Liver (tissue), 7 donors: ENCODE measurements at regions not wholly inside any gene's neighbourhood (a gene's known extent, or its start where the extent isn't known, plus 50 kb on each side); places are given as distances from the start of the nearest gene placed in this dataset.
"Not testable (repeated sequence)": the region's sequence is repeated elsewhere in the genome, so short reads cannot be mapped to it uniquely, and the experiment has no call there.

Experiments used
- DNase-seq: peaks from one replicate; pipeline ENCODE4 v3.0.0-alpha.2; 2017; ENCODE audit warnings: low spot score
- H3K27ac ChIP-seq, 2 donors: one replicate each; pipeline ENCODE4 v1.7.0; 2013; ENCODE audit warnings: inconsistent platforms in 2 of 2, low read length in 2 of 2, control low read depth in 1 of 2, low read depth in 1 of 2, mild to moderate bottlenecking in 1 of 2
- H3K27me3 ChIP-seq, 4 donors: one replicate each; pipeline versions ENCODE4 v1.6.1 to v1.7.0; 2013; ENCODE audit warnings: low read length in 3 of 4, inconsistent platforms in 1 of 4, mild to moderate bottlenecking in 1 of 4, moderate library complexity in 1 of 4; ENCODE audit not compliant: control insufficient read depth in 4 of 4, insufficient read depth in 4 of 4
- H3K36me3 ChIP-seq, 4 donors: one replicate each; pipeline versions ENCODE4 v1.6.1 to v1.7.0; 2013; ENCODE audit warnings: low read length in 3 of 4, mild to moderate bottlenecking in 3 of 4, low read depth in 1 of 4, moderate library complexity in 1 of 4; ENCODE audit not compliant: control insufficient read depth in 4 of 4, insufficient read depth in 3 of 4
- H3K4me1 ChIP-seq, 4 donors: one replicate each; pipeline versions ENCODE4 v1.6.1 to v1.7.0; 2013; ENCODE audit warnings: low read length in 3 of 4, mild to moderate bottlenecking in 3 of 4, moderate library complexity in 1 of 4; ENCODE audit not compliant: control insufficient read depth in 4 of 4, insufficient read depth in 4 of 4
- H3K4me3 ChIP-seq, 3 donors: one replicate each; pipeline versions ENCODE4 v1.6.1 to v1.7.0; 2013; ENCODE audit warnings: low read length in 3 of 3, control low read depth in 1 of 3, low read depth in 1 of 3, mild to moderate bottlenecking in 1 of 3
- H3K9ac ChIP-seq, 2 donors: one replicate each; pipeline ENCODE4 v1.7.0; 2013; ENCODE audit warnings: low read length in 2 of 2, mild to moderate bottlenecking in 2 of 2, moderate library complexity in 2 of 2, control low read depth in 1 of 2, low read depth in 1 of 2
- H3K9me3 ChIP-seq, 4 donors: one replicate each; pipeline versions ENCODE4 v1.6.1 to v1.7.0; 2013; ENCODE audit warnings: low read length in 3 of 4; ENCODE audit not compliant: control insufficient read depth in 4 of 4
- EGR1 ChIP-seq, 2 donors: IDR thresholded peaks; 2 replicates each; pipeline ENCODE4 v1.6.1; 2016 to 2018; ENCODE audit warnings: antibody characterized with exemption in 2 of 2, low read depth in 2 of 2
- FOXA1 ChIP-seq: IDR thresholded peaks from 2 replicates; pipeline ENCODE4 v1.6.1; 2016; ENCODE audit warnings: antibody characterized with exemption
- FOXA2 ChIP-seq: IDR thresholded peaks from 2 replicates; pipeline ENCODE4 v1.6.1; 2016; ENCODE audit warnings: antibody characterized with exemption
- HNF4G ChIP-seq: IDR thresholded peaks from 2 replicates; pipeline ENCODE4 v1.6.1; 2016; ENCODE audit warnings: antibody characterized with exemption
- JUND ChIP-seq, 2 donors: IDR thresholded peaks; 2 replicates each; pipeline ENCODE4 v1.6.1; 2016; ENCODE audit warnings: antibody characterized with exemption in 2 of 2
- NR2F2 ChIP-seq: IDR thresholded peaks from 2 replicates; pipeline ENCODE4 v1.6.1; 2016; ENCODE audit warnings: antibody characterized with exemption
- RAD21 ChIP-seq, 2 donors: IDR thresholded peaks; 2 replicates each; pipeline ENCODE4 v1.6.1; 2016; ENCODE audit warnings: antibody characterized with exemption in 2 of 2, mild to moderate bottlenecking in 2 of 2
- RXRA ChIP-seq, 2 donors: IDR thresholded peaks; 2 replicates each; pipeline ENCODE4 v1.6.1; 2017 to 2018; ENCODE audit warnings: antibody characterized with exemption in 2 of 2, mild to moderate bottlenecking in 1 of 2
- TAF1 ChIP-seq: conservative IDR thresholded peaks from 2 replicates; pipeline ENCODE4 v1.6.1; 2016; ENCODE audit warnings: antibody characterized with exemption, mild to moderate bottlenecking
- YY1 ChIP-seq: IDR thresholded peaks from 2 replicates; pipeline ENCODE4 v1.6.1; 2016; ENCODE audit warnings: antibody characterized with exemption, mild to moderate bottlenecking
- WGBS: extraction: QIAGEN DNeasy Blood & Tissue Kit; methylation state at CpG from one replicate; pipeline ENCODE4 v1.1.7; 2013; 5-methylcytosine and 5-hydroxymethylcytosine counted together
- TF ChIP-seq, protein P1 (sequence below): IDR thresholded peaks from 2 replicates; pipeline ENCODE4 v1.6.1; 2016; ENCODE audit warnings: antibody characterized with exemption
- TF ChIP-seq, protein P2 (sequence below): IDR thresholded peaks from 2 replicates; pipeline ENCODE4 v1.6.1; 2016; ENCODE audit warnings: antibody characterized with exemption
- donor health status: healthy.
- donor health status: healthy.
- donor health status: healthy.
- donor health status: healthy.

DNA sequence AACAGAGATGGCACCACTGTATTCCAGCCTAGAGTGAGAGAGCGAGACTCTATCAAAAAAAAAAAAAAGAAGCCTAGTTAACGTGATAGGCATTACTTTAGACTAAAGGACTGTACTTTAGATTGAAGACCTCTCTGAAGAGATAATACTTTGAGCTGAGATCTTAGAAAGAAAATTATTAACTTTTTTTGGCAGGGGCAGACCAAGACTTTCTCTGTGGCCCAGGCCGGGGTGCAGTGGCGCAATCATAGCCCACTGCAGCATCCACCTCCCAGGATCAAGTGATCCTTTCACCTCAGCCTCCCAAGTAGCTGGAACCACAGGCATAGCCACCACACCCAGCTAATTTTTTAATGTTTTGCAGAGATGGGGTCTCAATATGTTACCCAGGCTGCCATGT is 75.7 kb upstream of the TNRC6A start:
- Histone ChIP-seq H3K9ac (no peak overlapping the region), H3K36me3 (no peaks in the 10 kb centered on the region), H3K4me3 (no peak overlapping the region), H3K27ac (no peak overlapping the region), H3K27me3 (no peaks in the 10 kb centered on the region), H3K4me1 (peaks cover 0 to 1% (median 0%) of the 10 kb centered on the region in 4 donors), H3K9me3 (no peaks in the 10 kb centered on the region)
- no peak for DNase-seq
- TF ChIP-seq YY1 (no peak), JUND (IDR thresholded peaks at IDR 0.05) (no peak), RXRA (IDR thresholded peaks at IDR 0.05) (no peak), FOXA1 (no peak), HNF4G (no peak), FOXA2 (no peak), TAF1 (no peak), NR2F2 (no peak), RAD21 (IDR thresholded peaks at IDR 0.05) (no peak), EGR1 (IDR thresholded peaks at IDR 0.05; ENCODE audit: low read depth in 2 of 2) (no peak)
- TF ChIP-seq, protein P1, sequence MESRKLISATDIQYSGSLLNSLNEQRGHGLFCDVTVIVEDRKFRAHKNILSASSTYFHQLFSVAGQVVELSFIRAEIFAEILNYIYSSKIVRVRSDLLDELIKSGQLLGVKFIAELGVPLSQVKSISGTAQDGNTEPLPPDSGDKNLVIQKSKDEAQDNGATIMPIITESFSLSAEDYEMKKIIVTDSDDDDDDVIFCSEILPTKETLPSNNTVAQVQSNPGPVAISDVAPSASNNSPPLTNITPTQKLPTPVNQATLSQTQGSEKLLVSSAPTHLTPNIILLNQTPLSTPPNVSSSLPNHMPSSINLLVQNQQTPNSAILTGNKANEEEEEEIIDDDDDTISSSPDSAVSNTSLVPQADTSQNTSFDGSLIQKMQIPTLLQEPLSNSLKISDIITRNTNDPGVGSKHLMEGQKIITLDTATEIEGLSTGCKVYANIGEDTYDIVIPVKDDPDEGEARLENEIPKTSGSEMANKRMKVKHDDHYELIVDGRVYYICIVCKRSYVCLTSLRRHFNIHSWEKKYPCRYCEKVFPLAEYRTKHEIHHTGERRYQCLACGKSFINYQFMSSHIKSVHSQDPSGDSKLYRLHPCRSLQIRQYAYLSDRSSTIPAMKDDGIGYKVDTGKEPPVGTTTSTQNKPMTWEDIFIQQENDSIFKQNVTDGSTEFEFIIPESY: no peak
- TF ChIP-seq, protein P2, sequence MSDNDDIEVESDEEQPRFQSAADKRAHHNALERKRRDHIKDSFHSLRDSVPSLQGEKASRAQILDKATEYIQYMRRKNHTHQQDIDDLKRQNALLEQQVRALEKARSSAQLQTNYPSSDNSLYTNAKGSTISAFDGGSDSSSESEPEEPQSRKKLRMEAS: no peak
- WGBS: 63% methylated on average over 4 of the region's 4 CpGs

DNA sequence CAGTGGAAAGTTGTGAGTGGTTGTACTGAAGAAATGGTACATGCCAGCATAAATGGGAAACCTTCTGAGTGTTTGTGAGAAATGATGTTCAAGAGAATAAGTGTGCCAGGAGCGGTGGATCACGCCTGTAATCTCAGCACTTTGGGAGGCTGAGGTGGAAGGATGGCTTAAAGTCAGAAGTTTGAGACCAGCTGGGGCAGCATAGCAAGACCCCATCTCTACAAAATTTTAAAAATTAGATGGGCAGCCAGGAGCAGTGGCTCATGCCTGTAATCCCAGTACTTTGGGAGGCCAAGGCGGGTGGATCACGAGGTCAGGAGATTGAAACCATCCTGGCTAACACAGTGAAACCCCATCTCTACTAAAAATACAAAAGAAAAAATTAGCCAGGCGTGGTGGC is 63.5 kb upstream of the TNRC6A start:
- H3K9me3 ChIP-seq, DNase-seq: not testable (repeated sequence)
- WGBS: 94% methylated on average over 5 of the region's 5 CpGs

DNA sequence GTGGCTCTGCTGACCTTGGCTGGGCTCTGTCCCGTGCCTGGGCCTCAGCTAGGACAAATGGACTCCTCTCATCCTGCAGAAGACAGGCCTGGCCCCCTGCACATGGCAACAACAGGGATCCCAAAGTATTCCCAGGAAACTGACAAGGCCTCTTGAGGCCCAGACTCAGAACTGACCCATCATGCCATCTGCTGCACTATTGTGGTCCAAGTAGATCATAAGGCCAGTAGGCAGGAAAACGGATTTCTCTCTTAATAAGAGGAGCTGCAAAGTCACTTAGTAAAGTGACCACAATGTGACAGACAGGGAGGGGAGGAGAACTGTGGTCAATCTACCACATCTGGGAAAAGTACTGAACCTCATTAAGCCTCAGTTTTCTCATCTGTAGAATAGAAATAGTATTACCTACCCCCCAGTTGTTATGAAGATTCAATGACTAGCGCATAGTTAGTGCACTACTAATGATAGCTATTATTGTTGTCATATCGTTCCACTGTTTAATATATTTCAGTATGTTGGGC is 62.1 kb upstream of the TNRC6A start:
- DNase-seq: no peak
- Histone ChIP-seq H3K9me3 (no peaks in the 10 kb centered on the region), H3K27ac (no peak overlapping the region), H3K27me3 (no peaks in the 10 kb centered on the region), H3K36me3 (no peaks in the 10 kb centered on the region), H3K4me3 (no peak overlapping the region), H3K9ac (no peak overlapping the region), H3K4me1 (no peaks in the 10 kb centered on the region)
- TF ChIP-seq EGR1 (IDR thresholded peaks at IDR 0.05; ENCODE audit: low read depth in 2 of 2) (no peak), RXRA (IDR thresholded peaks at IDR 0.05) (no peak), RAD21 (IDR thresholded peaks at IDR 0.05) (no peak)
- TF ChIP-seq, protein P1: no peak
- TF ChIP-seq, protein P2: no peak
- WGBS: 86% methylated on average over 4 of the region's 4 CpGs

More for the DNA sequence above, 63.5 kb upstream of the TNRC6A start:
- H3K4me3 ChIP-seq, H3K27me3 ChIP-seq, H3K36me3 ChIP-seq, H3K9ac ChIP-seq, H3K4me1 ChIP-seq, H3K27ac ChIP-seq: not testable (repeated sequence)
